ENCODE measurements at regions not wholly inside any gene's neighbourhood (a gene's known extent, or its start where the extent isn't known, plus 50 kb on each side); places are given as distances from the start of the nearest gene placed in this dataset.

GRCh38 chr2:62569907-62570841 is 64.2 kb upstream of the TMEM17 start:
- peak overlapping the region; percentile 48 for H3K27ac Mint-ChIP-seq (ENCODE audit: unreplicated experiment)
- Histone ChIP-seq H3K4me3 (ENCODE audit: low read depth, low read length) (peak overlapping the region; percentile 48), H3K27me3 (replicated peaks; ENCODE audit: control insufficient read depth, insufficient read depth, low read length) (no peaks in the 10 kb centered on the region), H3K9me3 (no peaks in the 10 kb centered on the region), H3K4me1 (peaks cover 88% of the 10 kb centered on the region), H3K36me3 (ENCODE audit: control insufficient read depth, insufficient read depth, low read length) (no peaks in the 10 kb centered on the region)
- intact Hi-C loops (cut with micrococcal nuclease; ENCODE audit: unreplicated experiment), result loop anchor here (1.0 to 5.0 kb wide), 10 partner anchors 8 to 205 kb away; partner anchors contain the start of genes EHBP1 and TMEM17
- TF ChIP-seq CTCF (IDR thresholded peaks at IDR 0.05; ENCODE audit: insufficient read depth in 1 of 2, low read depth in 1 of 2, low read length in 1 of 2, severe bottlenecking in 1 of 2, unreplicated experiment in 1 of 2), result no peak
- ChIA-PET POLR2A (interaction anchor here (0.5 to 2.0 kb wide), 10 partner anchors 30 to 594 kb away, joined by 3 to 17 read pairs (median 4); partner anchors contain the start of genes EHBP1 and TMEM17), CTCF (interaction anchor here (0.6 to 1.6 kb wide), 5 partner anchors 94 to 205 kb away, joined by 3 to 6 read pairs (median 3); no protein-coding TSS in a partner anchor)
- peaks cover 20% of the 10 kb centered on the region for H3K36me3 Mint-ChIP-seq (ENCODE audit: insufficient read depth, unreplicated experiment)
- peak overlapping the region; percentile 90 for H3K4me3 Mint-ChIP-seq (ENCODE audit: unreplicated experiment)
- peaks cover 10% of the 10 kb centered on the region for H3K9me3 Mint-ChIP-seq (ENCODE audit: unreplicated experiment)
- BruUV-seq (replicated peaks), result no TSS peak
- H3K27me3 Mint-ChIP-seq (ENCODE audit: insufficient read depth, unreplicated experiment), result no peaks in the 10 kb centered on the region
- DNase-seq, result peak; percentile 97 to 99
- peaks cover 64% of the 10 kb centered on the region for H3K4me1 Mint-ChIP-seq (ENCODE audit: low read depth, unreplicated experiment)

GRCh38 chr2:62568983-62569837 is 63.2 kb upstream of the TMEM17 start:
- CTCF ChIA-PET, result interaction anchor here (0.6 to 1.6 kb wide), 5 partner anchors 90 to 206 kb away, joined by 3 to 6 read pairs (median 3); no protein-coding TSS in a partner anchor

More at GRCh38 chr2:62568983-62569837, 63.2 kb upstream of the TMEM17 start:
- Mint-ChIP-seq H3K27ac (ENCODE audit: unreplicated experiment) (peak overlapping the region; percentile 48), H3K4me1 (ENCODE audit: low read depth, unreplicated experiment) (peaks cover 63% of the 10 kb centered on the region), H3K4me3 (ENCODE audit: unreplicated experiment) (peak overlapping the region; percentile 90), H3K36me3 (ENCODE audit: insufficient read depth, unreplicated experiment) (peaks cover 24% of the 10 kb centered on the region), H3K27me3 (ENCODE audit: insufficient read depth, unreplicated experiment) (no peaks in the 10 kb centered on the region), H3K9me3 (ENCODE audit: unreplicated experiment) (peaks cover under 1% of the 10 kb centered on the region)
- DNase-seq, result peak in 1 of 2 experiments; percentile 28
- Histone ChIP-seq H3K9me3 (no peaks in the 10 kb centered on the region), H3K27me3 (replicated peaks; ENCODE audit: control insufficient read depth, insufficient read depth, low read length) (no peaks in the 10 kb centered on the region), H3K36me3 (ENCODE audit: control insufficient read depth, insufficient read depth, low read length) (no peaks in the 10 kb centered on the region), H3K4me1 (peaks cover 88% of the 10 kb centered on the region), H3K4me3 (ENCODE audit: low read depth, low read length) (no peak overlapping the region)
- BruUV-seq (replicated peaks), result TSS peak; percentile 88
- POLR2A ChIA-PET, result interaction anchor here (0.5 to 2.0 kb wide), 4 partner anchors 29 to 593 kb away, joined by 3 to 17 read pairs (median 12); partner anchors contain the start of genes EHBP1 and TMEM17
- intact Hi-C loops (cut with micrococcal nuclease; ENCODE audit: unreplicated experiment), result no loop called here
- TF ChIP-seq CTCF (IDR thresholded peaks at IDR 0.05; ENCODE audit: insufficient read depth in 1 of 2, low read depth in 1 of 2, low read length in 1 of 2, severe bottlenecking in 1 of 2, unreplicated experiment in 1 of 2), result no peak
